ENCODE measurements at regions not wholly inside any gene's neighbourhood (a gene's known extent, or its start where the extent isn't known, plus 50 kb on each side); places are given as distances from the start of the nearest gene placed in this dataset.

DNA sequence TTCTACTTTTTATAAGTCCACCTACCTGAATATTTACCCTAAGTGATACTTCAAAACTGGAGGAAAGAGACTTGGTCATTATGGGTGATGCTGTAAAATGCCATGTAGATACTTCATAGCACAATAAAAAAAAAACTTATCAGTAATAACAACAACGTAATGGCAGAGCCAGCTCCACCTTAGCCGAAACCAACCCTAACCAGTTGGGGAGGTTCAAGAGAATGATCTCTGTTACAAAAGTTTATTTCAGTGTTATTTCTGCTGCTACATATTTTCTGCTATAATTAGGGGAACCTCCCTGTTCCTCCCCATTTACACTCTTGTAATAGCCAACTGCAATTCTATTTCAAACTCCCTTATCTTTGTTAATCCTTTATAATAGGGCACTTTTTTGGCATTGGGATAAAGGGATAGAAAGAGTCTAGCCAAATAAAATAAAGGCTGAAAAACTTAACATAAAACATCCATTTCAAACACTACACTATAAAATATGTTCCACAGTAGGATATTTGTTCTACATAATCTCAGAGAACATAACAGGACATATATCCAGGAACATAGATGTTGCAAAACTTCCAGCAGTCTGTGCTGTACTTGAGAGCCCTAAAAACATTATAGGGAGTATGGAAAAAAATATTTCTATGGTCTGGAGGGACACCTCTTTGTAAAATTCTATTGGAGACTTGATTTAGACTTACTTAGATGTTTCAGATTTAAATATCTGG lies 138.7 kb upstream of the POF1B start:
- H3K4me3 Mint-ChIP-seq = no peak overlapping the region
- no peaks in the 10 kb centered on the region for H3K27me3 Mint-ChIP-seq (ENCODE audit: low read depth, poor library complexity)
- peaks cover 10% of the 10 kb centered on the region for H3K9me3 Mint-ChIP-seq
- H3K4me1 Mint-ChIP-seq = peaks cover under 1% of the 10 kb centered on the region
- H3K27ac Mint-ChIP-seq = no peak overlapping the region
- DNase-seq = no peak
- no peaks in the 10 kb centered on the region for H3K36me3 Mint-ChIP-seq (ENCODE audit: low read depth)
- TF ChIP-seq, protein P1, sequence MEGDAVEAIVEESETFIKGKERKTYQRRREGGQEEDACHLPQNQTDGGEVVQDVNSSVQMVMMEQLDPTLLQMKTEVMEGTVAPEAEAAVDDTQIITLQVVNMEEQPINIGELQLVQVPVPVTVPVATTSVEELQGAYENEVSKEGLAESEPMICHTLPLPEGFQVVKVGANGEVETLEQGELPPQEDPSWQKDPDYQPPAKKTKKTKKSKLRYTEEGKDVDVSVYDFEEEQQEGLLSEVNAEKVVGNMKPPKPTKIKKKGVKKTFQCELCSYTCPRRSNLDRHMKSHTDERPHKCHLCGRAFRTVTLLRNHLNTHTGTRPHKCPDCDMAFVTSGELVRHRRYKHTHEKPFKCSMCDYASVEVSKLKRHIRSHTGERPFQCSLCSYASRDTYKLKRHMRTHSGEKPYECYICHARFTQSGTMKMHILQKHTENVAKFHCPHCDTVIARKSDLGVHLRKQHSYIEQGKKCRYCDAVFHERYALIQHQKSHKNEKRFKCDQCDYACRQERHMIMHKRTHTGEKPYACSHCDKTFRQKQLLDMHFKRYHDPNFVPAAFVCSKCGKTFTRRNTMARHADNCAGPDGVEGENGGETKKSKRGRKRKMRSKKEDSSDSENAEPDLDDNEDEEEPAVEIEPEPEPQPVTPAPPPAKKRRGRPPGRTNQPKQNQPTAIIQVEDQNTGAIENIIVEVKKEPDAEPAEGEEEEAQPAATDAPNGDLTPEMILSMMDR (IDR thresholded peaks at IDR 0.05) = no peak

DNA sequence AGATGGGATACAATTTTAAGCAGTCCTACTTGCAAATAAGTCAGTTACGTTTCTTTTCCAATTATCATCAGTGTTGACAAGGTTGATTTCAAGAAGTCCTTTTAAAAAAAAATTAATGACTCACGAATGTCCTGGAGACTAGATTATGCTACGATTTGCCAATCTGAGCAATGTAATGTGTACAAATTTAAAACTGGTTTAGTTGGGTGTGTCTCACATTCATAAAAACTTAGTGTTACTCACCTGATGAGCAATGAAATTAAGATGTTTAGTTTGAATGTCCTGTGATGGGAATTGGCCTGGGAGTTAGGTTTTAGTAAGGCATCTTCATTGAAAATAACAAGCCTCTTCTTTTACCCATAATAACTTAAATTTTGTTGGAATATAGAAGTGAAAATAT lies 136.7 kb upstream of the POF1B start:
- no peak for DNase-seq
- TF ChIP-seq, protein P1 (IDR thresholded peaks at IDR 0.05) = no peak
- no peaks in the 10 kb centered on the region for H3K27me3 Mint-ChIP-seq (ENCODE audit: low read depth, poor library complexity)
- no peaks in the 10 kb centered on the region for H3K36me3 Mint-ChIP-seq (ENCODE audit: low read depth)
- H3K4me3 Mint-ChIP-seq = no peak overlapping the region
- peaks cover 4% of the 10 kb centered on the region for H3K9me3 Mint-ChIP-seq
- peaks cover 6% of the 10 kb centered on the region for H3K4me1 Mint-ChIP-seq
- H3K27ac Mint-ChIP-seq = no peak overlapping the region

DNA sequence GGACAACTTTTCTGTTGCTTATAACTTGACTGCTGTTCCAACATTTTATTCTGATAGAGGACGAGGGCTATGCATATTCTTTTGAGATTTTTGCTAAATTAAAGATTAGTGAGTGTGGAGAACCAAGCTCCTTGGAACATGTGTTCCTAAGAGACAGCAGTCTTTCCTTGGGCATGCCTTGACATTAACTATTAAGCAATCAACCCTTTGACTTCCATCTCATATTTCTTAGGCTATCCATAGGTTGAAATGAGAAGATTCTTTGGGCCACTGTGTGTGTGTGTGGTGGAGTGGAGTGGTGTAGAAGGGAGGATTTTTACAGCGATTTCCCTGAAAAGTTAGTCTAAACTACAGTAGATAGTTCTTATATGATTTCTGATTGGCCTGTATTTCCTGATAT lies 127.4 kb upstream of the POF1B start:
- Mint-ChIP-seq H3K27me3 (ENCODE audit: low read depth, poor library complexity) (no peaks in the 10 kb centered on the region), H3K9me3 (peaks cover 16% of the 10 kb centered on the region), H3K36me3 (ENCODE audit: low read depth) (no peaks in the 10 kb centered on the region), H3K27ac (no peak overlapping the region), H3K4me3 (no peak overlapping the region), H3K4me1 (peaks cover 10% of the 10 kb centered on the region)
- TF ChIP-seq, protein P1 (IDR thresholded peaks at IDR 0.05) = no peak
- no peak for DNase-seq

DNA sequence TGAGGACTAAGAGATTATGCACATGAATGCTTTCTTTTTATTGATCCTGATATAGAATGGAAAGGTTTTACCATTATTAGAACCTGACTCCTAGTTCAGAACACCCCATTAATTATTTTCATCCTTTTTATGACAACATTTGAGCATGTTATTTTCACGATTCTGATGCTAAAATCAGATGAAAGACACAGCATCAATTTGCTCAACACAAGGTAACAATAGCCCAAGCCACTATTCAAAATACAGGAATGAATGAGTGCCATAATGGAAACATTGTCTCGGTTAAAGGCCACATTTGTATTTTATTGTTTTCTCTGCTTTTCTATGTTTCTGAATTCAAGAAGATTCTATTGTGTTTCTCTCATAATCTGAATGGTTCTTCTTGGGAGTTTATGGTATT lies 126.3 kb upstream of the POF1B start:
- Mint-ChIP-seq H3K4me1 (peaks cover 10% of the 10 kb centered on the region), H3K36me3 (ENCODE audit: low read depth) (no peaks in the 10 kb centered on the region), H3K27ac (no peak overlapping the region), H3K9me3 (peaks cover 16% of the 10 kb centered on the region), H3K4me3 (no peak overlapping the region), H3K27me3 (ENCODE audit: low read depth, poor library complexity) (no peaks in the 10 kb centered on the region)
- TF ChIP-seq, protein P1 (IDR thresholded peaks at IDR 0.05) = no peak
- DNase-seq = no peak

DNA sequence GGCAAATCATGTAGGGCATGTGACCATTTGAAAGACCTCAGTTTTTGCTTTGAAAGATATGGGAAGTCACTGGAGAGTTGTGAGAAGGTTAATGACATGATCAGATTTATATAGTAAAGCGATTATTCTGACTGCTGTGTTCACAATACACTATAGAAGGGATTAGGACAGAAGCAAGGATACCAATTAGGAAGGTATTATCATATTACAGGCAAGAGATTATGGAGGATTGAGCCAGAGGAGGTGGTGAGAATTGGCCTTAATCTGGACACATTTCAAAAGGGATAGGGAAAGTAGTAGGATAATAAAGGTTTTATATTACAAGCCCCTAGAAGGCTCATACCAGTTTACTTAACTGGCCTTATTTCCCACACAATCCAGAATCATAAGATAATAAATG lies 124.9 kb upstream of the POF1B start:
- TF ChIP-seq, protein P1 (IDR thresholded peaks at IDR 0.05) = no peak
- Mint-ChIP-seq H3K27ac (no peak overlapping the region), H3K36me3 (ENCODE audit: low read depth) (no peaks in the 10 kb centered on the region), H3K9me3 (peaks cover 16% of the 10 kb centered on the region), H3K4me1 (peaks cover 10% of the 10 kb centered on the region), H3K27me3 (ENCODE audit: low read depth, poor library complexity) (peaks cover under 1% of the 10 kb centered on the region), H3K4me3 (no peak overlapping the region)
- no peak for DNase-seq

All from nephron progenitor cell (in vitro differentiated cells).